Activated CD4-positive, alpha-beta T cell treated with anti-CD3 and anti-CD28 coated beads, Interleukin-2, amount 10 ng/mL, durations not matched to agents 7 days and 5 days (primary cell): ENCODE measurements at regions not wholly inside any gene's neighbourhood (a gene's known extent, or its start where the extent isn't known, plus 50 kb on each side); places are given as distances from the start of the nearest gene placed in this dataset.

ENCODE experiments used
- CTCF ChIA-PET: fragments of 350-600 bp; sonication (Branson Sonifier 250); formaldehyde crosslinking; loops from one replicate; lab custom pipeline; 2021; ENCODE audit warnings: antibody characterized with exemption; lab: Charles Lee
- POLR2A ChIA-PET: fragments of 350-600 bp; sonication (Branson Sonifier 250); formaldehyde crosslinking; loops from one replicate; lab custom pipeline; 2021; ENCODE audit warnings: antibody characterized with exemption; lab: Charles Lee
- DNase-seq: peaks from one replicate; pipeline ENCODE4 v3.0.0-alpha.2; 2020
- H3K27ac Mint-ChIP-seq: one replicate; pipeline ENCODE4 v1.8.0; 2021; ENCODE audit warnings: mild to moderate bottlenecking, moderate library complexity, mixed read lengths
- H3K27me3 Mint-ChIP-seq: one replicate; pipeline ENCODE4 v1.8.0; 2021; ENCODE audit warnings: mixed read lengths
- H3K36me3 Mint-ChIP-seq: one replicate; pipeline ENCODE4 v1.8.0; 2021; ENCODE audit warnings: low read depth, mixed read lengths
- H3K4me1 Mint-ChIP-seq: one replicate; pipeline ENCODE4 v1.8.0; 2021; ENCODE audit warnings: mixed read lengths
- H3K4me3 Mint-ChIP-seq: one replicate; pipeline ENCODE4 v1.8.0; 2021; ENCODE audit warnings: mild to moderate bottlenecking, moderate library complexity, mixed read lengths
- H3K9me3 Mint-ChIP-seq: one replicate; pipeline ENCODE4 v1.8.0; 2021; ENCODE audit warnings: mixed read lengths

DNA sequence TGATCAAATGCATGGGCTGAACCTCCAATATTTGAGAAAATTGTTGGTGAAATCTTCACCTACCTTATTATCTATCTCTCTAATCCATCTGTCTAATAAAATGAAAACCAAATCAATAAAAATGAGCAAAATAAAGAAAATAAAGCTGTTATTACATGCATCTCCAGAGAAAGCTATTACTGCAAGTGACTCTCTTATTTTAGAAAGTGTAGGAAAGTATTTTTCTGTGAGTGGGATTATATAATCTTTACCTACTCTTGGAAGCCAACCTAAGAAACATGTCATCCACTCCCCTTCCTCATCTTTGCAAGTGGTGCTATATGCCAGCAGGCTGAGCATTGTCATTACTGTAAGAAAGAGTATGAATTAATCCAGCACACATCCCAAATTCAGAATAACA is 191.5 kb upstream of the RFC3 start:
- Mint-ChIP-seq H3K27ac (no peak overlapping the region), H3K27me3 (peaks cover 2% of the 10 kb centered on the region), H3K4me1 (peaks cover 9% of the 10 kb centered on the region), H3K4me3 (no peak overlapping the region), H3K9me3 (no peaks in the 10 kb centered on the region), H3K36me3 (no peaks in the 10 kb centered on the region)
- DNase-seq: no peak
- ChIA-PET POLR2A (no interaction called here), CTCF (interaction anchor here (0.6 to 1.1 kb wide), 2 partner anchors 10 to 24 kb away, joined by 4 read pairs; no protein-coding TSS in a partner anchor)

DNA sequence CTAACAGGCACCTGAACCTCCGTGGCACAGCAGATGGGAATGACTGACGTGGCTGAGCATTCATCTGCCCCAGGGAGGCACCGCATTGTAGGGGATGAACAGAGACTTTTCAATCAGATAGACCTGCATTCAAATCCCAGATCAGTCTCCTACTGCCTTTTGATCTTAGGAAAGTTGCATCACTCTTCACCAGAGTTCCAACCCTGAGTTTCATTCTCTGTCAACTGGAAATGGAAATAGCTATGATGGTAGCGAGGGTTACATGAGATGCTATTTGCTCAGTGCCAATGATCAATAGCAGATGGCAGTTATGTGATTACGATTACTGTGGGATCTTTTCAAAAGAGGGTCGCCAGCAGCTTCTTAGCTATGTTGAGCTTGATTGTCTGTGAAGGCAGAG is 189.3 kb upstream of the RFC3 start:
- POLR2A ChIA-PET: no interaction called here

DNA sequence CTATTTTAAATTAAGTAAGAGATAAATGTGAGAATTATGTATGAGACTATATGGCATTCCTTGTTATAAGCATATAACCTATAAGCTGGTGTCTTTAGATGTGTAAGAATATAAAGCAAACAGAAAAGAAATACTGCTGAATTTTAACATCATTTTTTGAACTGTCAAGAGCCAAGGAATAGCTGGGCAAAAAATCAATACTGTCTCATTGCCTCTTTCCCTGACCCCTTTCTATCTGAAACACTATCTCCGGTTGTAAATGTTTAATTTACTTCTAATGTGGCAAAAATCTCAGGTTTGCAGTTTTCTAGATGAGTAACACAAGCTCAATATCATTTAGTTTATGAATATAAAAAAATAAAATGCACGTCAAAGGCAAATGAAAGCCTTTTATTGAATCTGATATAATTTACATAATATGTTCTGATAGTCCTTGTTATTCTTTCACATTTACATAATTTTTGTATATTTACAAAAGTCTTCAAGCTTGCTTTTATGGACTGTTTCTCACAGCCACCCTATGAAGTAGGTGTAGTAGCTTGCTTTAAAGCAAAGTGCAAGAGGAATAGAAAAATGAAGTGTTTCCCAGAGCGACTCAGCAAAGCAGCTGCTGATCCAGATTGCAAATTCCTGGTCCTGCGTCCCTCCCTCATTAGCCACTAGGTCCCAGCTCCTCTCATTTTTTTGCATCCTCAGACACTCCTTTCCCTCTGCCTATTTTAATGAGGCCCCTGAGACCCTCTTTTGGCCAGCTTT is 188.2 kb upstream of the RFC3 start:
- CTCF ChIA-PET: interaction anchor here (1.1 to 2.5 kb wide), 3 partner anchors 12 to 87 kb away, joined by 3 to 10 read pairs (median 3); no protein-coding TSS in a partner anchor
- H3K4me1 Mint-ChIP-seq: peaks cover 2% of the 10 kb centered on the region
- peaks cover 4% of the 10 kb centered on the region for H3K27me3 Mint-ChIP-seq
- H3K27ac Mint-ChIP-seq: peak overlapping the region; percentile 63
- H3K4me3 Mint-ChIP-seq: no peak overlapping the region
- no peaks in the 10 kb centered on the region for H3K36me3 Mint-ChIP-seq
- POLR2A ChIA-PET: no interaction called here
- no peak for DNase-seq
- H3K9me3 Mint-ChIP-seq: no peaks in the 10 kb centered on the region

More for the DNA sequence above, 189.3 kb upstream of the RFC3 start:
- no peaks in the 10 kb centered on the region for H3K9me3 Mint-ChIP-seq
- no peak for DNase-seq
- H3K4me1 Mint-ChIP-seq: peaks cover 9% of the 10 kb centered on the region
- CTCF ChIA-PET: interaction anchor here (0.6 to 2.5 kb wide), 2 partner anchors 13 to 168 kb away, joined by 4 to 10 read pairs; no protein-coding TSS in a partner anchor
- H3K27ac Mint-ChIP-seq: no peak overlapping the region
- H3K27me3 Mint-ChIP-seq: peaks cover 4% of the 10 kb centered on the region
- H3K36me3 Mint-ChIP-seq: no peaks in the 10 kb centered on the region
- no peak overlapping the region for H3K4me3 Mint-ChIP-seq

DNA sequence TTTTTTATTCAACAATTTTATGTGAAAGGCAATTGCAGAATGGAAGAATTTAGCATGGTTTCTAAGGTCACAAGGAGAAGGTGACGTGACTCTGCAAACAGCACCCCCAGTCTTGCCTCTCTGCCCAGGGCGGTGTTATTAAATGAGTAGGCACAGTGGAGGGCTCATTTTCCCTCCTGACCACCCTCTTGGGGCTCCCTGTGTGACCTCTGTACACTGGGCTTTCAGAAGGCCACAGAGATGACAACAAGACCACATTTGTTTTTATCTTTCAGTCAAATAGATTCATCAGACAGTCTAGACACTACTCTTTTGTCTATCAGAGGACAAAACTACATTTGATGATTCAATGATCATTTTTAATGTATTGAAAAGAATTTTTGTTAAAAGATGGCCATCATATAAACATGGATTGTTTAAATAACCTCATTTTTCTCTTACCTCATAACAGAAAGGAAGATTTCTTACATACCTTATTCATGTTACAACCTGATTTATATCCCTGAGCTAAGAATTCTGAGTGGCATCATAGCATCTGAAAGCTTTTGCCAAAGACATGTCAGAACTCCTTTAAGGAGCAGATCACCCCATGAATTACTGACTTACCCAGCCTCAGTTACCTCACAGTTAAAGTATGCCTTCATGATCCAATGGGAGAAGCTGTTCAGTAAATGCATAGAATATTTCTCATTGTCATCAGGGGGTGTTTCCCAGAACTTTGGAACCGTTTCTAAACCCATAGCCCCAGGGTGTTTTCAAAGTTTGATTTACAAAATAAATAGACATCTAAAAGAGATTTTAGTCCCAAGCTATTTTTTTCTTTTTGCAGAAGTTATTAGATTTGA is 184.0 kb upstream of the RFC3 start:
- POLR2A ChIA-PET: no interaction called here
- no peak for DNase-seq
- Mint-ChIP-seq H3K9me3 (peaks cover 1% of the 10 kb centered on the region), H3K27me3 (peaks cover 4% of the 10 kb centered on the region), H3K36me3 (no peaks in the 10 kb centered on the region), H3K4me1 (no peaks in the 10 kb centered on the region), H3K27ac (no peak overlapping the region), H3K4me3 (no peak overlapping the region)
- CTCF ChIA-PET: interaction anchor here (1.4 kb wide), 1 partner anchor 21 kb away, joined by 3 read pairs; no protein-coding TSS in a partner anchor

DNA sequence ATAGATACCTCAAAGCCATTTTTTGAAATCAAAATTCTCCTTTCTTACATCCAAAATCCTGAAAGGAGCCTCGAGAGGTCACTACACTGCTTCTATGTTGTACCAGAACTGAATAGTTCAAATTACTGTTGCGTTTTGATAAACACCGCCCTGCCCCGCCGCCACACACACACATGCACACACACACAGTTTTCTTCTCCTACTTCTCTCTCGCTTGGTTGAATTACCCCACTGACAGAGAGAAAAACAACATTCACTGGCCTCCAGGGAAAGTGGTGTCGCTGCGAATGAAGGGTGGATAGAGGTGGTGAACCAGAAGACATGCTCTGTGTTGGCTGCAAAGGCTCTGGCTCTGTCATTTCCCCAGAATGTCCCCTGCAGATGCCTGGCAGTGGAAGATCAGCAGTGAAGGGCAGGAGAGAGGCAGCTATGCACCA is 183.4 kb upstream of the RFC3 start:
- H3K9me3 Mint-ChIP-seq: peaks cover 3% of the 10 kb centered on the region
- ChIA-PET CTCF (interaction anchor here (1.4 kb wide), 1 partner anchor 21 kb away, joined by 3 read pairs; no protein-coding TSS in a partner anchor), POLR2A (no interaction called here)
- no peak for DNase-seq
- no peak overlapping the region for H3K27ac Mint-ChIP-seq
- H3K4me3 Mint-ChIP-seq: no peak overlapping the region
- H3K36me3 Mint-ChIP-seq: no peaks in the 10 kb centered on the region
- H3K4me1 Mint-ChIP-seq: peaks cover 1% of the 10 kb centered on the region
- H3K27me3 Mint-ChIP-seq: peaks cover 4% of the 10 kb centered on the region

DNA sequence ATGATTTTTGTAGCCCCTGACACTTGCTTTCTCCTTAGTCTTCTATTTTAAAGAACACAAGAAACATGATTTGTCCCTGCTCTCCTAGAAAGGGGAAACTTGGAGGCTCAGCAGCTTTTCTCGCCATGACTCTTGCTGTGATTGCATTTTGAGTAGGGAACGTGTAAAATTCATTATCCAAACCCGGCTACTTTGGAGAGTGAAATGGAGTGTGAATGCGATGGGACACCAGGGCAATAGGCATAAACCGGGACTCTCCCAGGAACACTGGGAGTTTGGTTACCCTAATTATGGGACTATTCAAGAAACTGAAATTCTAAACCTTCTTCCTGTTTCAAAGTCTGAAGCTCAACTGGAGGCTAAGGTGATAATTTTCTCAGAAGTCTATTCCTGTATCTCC is 181.7 kb upstream of the RFC3 start:
- Mint-ChIP-seq H3K36me3 (no peaks in the 10 kb centered on the region), H3K27me3 (peaks cover 2% of the 10 kb centered on the region), H3K9me3 (peaks cover 3% of the 10 kb centered on the region), H3K4me3 (no peak overlapping the region), H3K4me1 (peaks cover 5% of the 10 kb centered on the region), H3K27ac (no peak overlapping the region)
- CTCF ChIA-PET: interaction anchor here (1.5 to 1.6 kb wide), 3 partner anchors 10 to 17 kb away, joined by 3 to 4 read pairs (median 3); no protein-coding TSS in a partner anchor
- POLR2A ChIA-PET: no interaction called here
- no peak for DNase-seq

DNA sequence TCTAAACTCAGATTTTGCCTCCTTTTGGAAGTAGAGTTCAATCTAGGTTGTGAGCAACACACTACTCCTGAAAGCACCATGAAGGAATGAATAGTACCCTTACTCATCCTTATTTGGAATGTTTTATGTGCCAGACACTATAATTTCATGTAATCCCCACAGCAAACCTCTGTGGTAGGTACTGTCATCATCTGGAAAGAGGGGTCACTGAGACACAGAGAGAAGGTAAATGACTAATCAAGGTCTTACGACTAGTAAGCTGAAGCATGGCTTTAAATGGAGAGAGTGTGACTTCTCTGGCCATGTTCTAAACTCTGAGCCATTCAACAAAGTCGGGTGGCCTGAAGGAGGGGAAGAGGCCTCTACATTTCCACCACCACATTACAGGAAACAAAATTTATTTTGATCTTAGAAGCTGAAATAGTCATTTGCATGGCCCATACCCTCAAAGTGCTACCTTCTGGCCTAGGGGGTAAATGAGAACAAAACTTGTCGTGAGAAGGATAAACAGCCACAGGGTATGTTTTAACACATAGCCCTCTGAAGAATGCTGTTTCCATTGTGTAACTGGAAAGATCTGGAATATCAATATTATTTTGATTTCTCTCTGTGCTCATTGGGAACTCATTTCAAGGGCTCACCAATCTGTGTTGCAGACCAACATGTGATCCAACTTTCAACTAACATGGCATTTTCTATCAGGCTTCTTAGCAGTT is 180.8 kb upstream of the RFC3 start:
- peaks cover 3% of the 10 kb centered on the region for H3K9me3 Mint-ChIP-seq
- CTCF ChIA-PET: interaction anchor here (1.6 kb wide), 2 partner anchors 11 to 18 kb away, joined by 3 to 4 read pairs; no protein-coding TSS in a partner anchor
- peaks cover 5% of the 10 kb centered on the region for H3K4me1 Mint-ChIP-seq
- peaks cover 2% of the 10 kb centered on the region for H3K27me3 Mint-ChIP-seq
- POLR2A ChIA-PET: no interaction called here
- H3K36me3 Mint-ChIP-seq: no peaks in the 10 kb centered on the region
- no peak overlapping the region for H3K4me3 Mint-ChIP-seq
- no peak for DNase-seq
- peak overlapping the region; percentile 16 for H3K27ac Mint-ChIP-seq

DNA sequence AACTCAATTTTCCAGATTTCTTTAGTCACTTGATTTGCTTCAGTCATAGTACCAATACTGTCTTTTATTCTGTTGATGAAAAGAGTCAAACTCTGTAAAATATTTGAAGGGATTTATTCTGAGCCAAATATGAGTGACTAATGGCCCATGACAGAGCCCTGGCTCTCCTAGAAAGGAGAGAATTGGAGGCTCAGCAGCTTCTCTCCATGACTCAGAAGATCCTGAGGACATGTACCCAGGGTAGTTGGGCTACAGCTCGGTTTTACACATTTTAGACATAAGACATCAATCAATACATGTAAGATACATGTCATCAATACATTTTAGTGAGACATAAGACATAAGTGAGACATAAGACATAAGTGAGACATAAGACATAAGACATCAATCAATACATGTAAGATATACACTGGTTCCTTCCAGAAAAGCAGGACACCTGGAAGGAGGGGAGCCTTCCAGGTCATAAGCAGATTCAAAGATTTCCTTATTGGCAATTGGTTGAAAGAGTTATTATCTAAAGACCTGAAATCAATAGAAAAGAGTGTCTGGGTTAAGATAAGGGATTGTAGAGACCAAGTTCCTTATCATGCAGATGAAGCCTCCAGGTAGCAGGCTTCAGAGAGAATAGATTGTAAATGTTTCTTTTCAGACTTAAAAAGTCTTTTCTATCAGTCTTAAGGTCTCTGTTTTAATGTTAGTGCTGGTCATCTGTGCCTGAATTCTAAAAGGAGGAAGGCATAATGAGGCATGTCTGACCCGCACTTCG is 179.8 kb upstream of the RFC3 start:
- ChIA-PET POLR2A (no interaction called here), CTCF (interaction anchor here (1.6 kb wide), 1 partner anchor 19 kb away, joined by 3 read pairs; no protein-coding TSS in a partner anchor)
- Mint-ChIP-seq H3K4me1 (peaks cover 5% of the 10 kb centered on the region), H3K9me3 (peaks cover 3% of the 10 kb centered on the region), H3K4me3 (no peak overlapping the region), H3K27me3 (peaks cover 1% of the 10 kb centered on the region), H3K27ac (no peak overlapping the region), H3K36me3 (no peaks in the 10 kb centered on the region)
- no peak for DNase-seq

DNA sequence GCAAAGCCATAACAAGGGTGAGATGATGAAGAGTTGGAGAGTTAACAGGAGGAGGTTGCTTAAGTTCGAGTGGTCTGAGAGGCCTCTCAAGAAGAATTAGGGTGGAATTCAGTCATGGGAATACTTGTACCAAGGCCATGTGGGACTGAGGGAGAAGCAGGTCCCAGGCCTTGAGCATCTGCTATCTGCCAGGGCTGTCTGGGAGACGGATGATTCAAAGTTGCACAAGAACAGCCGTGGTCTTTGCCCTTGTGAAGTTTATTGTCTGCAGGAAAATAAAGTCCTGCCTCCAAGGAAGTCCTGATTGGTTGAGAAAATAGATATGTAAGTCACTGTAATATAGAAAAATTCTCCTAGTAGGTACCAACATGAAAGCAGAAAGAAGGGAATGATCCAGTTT is 178.8 kb upstream of the RFC3 start:
- H3K9me3 Mint-ChIP-seq: peaks cover 3% of the 10 kb centered on the region
- no peak overlapping the region for H3K4me3 Mint-ChIP-seq
- no peaks in the 10 kb centered on the region for H3K36me3 Mint-ChIP-seq
- peaks cover 5% of the 10 kb centered on the region for H3K4me1 Mint-ChIP-seq
- DNase-seq: no peak
- H3K27ac Mint-ChIP-seq: no peak overlapping the region
- ChIA-PET CTCF (no interaction called here), POLR2A (no interaction called here)
- H3K27me3 Mint-ChIP-seq: no peaks in the 10 kb centered on the region

DNA sequence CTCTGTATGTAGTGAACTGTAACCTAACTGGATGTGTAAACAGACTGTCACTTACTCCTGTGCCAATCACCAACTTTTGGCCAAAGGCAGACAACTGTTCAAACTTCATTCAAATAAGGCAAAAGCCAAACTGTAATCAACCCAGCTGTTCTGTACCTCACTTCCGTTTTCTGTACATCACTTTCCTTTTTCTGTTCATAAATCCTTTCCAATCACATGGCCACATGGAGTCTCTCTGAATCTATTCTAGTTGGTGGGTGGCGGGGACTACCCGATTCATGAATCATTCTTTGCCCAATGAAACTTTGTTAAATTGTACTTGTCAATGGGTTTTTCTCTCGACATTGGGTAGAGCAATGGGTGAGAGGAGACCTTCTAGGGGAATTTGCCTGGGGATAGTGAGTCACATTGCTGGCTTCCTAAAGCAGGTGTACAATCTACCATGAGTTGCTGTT is 178.3 kb upstream of the RFC3 start:
- Mint-ChIP-seq H3K4me3 (no peak overlapping the region), H3K27ac (peak overlapping the region; percentile 16), H3K27me3 (no peaks in the 10 kb centered on the region), H3K36me3 (no peaks in the 10 kb centered on the region), H3K4me1 (peaks cover 5% of the 10 kb centered on the region), H3K9me3 (peaks cover 3% of the 10 kb centered on the region)
- CTCF ChIA-PET: no interaction called here
- POLR2A ChIA-PET: no interaction called here
- DNase-seq: no peak

DNA sequence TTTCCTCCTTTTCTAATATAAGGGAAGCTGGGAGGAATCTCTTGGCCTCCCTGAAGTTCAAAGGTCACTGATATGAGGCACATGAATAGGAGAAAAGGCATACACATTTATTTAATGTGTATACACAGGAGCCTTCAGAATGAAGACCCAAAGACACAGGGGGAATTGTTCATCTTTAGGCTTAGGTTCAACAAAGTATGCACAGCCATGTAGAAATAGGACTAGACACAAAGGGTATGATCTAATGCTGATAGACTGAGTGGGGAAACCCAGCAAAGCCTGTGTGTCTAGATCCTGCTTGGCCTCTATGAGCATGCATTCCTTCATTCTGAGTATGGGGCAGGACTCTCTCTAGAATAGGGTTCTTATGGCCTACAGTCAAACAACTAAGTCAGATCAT is 177.1 kb upstream of the RFC3 start:
- no peaks in the 10 kb centered on the region for H3K27me3 Mint-ChIP-seq
- H3K36me3 Mint-ChIP-seq: no peaks in the 10 kb centered on the region
- H3K9me3 Mint-ChIP-seq: peaks cover 3% of the 10 kb centered on the region
- no peak overlapping the region for H3K27ac Mint-ChIP-seq
- H3K4me1 Mint-ChIP-seq: peaks cover 5% of the 10 kb centered on the region
- CTCF ChIA-PET: interaction anchor here (0.7 to 2.9 kb wide), 2 partner anchors 12 to 15 kb away, joined by 4 to 10 read pairs; no protein-coding TSS in a partner anchor
- no peak overlapping the region for H3K4me3 Mint-ChIP-seq
- no peak for DNase-seq
- POLR2A ChIA-PET: no interaction called here
